Duodenal mucosa (tissue), 2 donors: ENCODE measurements at regions not wholly inside any gene's neighbourhood (a gene's known extent, or its start where the extent isn't known, plus 50 kb on each side); places are given as distances from the start of the nearest gene placed in this dataset.

ENCODE experiments used
- H3K27ac ChIP-seq: one replicate; pipeline ENCODE4 v1.7.0; 2013; ENCODE audit warnings: low read depth, low read length
- H3K27me3 ChIP-seq, 2 donors: one replicate each; pipeline ENCODE4 v1.7.0; 2013; ENCODE audit warnings: low read length in 2 of 2, control low read depth in 1 of 2; ENCODE audit not compliant: insufficient read depth in 2 of 2, control insufficient read depth in 1 of 2
- H3K36me3 ChIP-seq, 2 donors: one replicate each; pipeline ENCODE4 v1.7.0; 2013; ENCODE audit warnings: low read length in 2 of 2, control low read depth in 1 of 2; ENCODE audit not compliant: insufficient read depth in 2 of 2, control insufficient read depth in 1 of 2
- H3K4me1 ChIP-seq, 2 donors: one replicate each; pipeline ENCODE4 v1.7.0; 2013; ENCODE audit warnings: low read length in 2 of 2, control low read depth in 1 of 2; ENCODE audit not compliant: insufficient read depth in 2 of 2, control insufficient read depth in 1 of 2
- H3K4me3 ChIP-seq, 2 donors: one replicate each; pipeline ENCODE4 v1.7.0; 2013; ENCODE audit warnings: low read length in 2 of 2, low read depth in 1 of 2
- H3K9ac ChIP-seq, 2 donors: one replicate each; pipeline ENCODE4 v1.7.0; 2013; ENCODE audit warnings: low read length in 2 of 2, low read depth in 1 of 2
- H3K9me3 ChIP-seq, 2 donors: one replicate each; pipeline ENCODE4 v1.7.0; 2013; ENCODE audit warnings: low read length in 2 of 2, control low read depth in 1 of 2; ENCODE audit not compliant: control insufficient read depth in 1 of 2

DNA sequence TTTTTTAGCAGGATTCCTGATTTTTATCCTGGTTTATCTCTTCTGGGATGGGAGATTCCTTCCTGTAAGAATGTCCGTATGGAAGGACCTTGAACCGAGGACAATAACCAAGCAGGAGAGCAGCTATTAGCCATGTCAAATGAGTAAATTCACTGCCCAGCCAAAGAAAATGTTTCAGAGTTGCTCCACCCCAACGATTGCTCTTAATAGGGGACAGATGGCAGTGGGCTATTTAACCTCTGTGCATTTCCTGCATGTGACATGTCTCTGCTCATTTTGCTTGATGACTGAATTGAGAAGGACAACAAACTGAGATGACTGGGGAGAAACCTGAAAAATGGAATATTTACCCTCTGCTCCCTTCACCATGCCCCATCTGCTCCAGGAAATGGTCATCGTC, 479.9 kb upstream of the ZNF462 start:
- H3K36me3 ChIP-seq: no peaks in the 10 kb centered on the region
- H3K9ac ChIP-seq: no peak overlapping the region
- no peaks in the 10 kb centered on the region for H3K27me3 ChIP-seq
- no peaks in the 10 kb centered on the region for H3K9me3 ChIP-seq
- no peak overlapping the region for H3K27ac ChIP-seq
- no peaks in the 10 kb centered on the region for H3K4me1 ChIP-seq
- H3K4me3 ChIP-seq: no peak overlapping the region

DNA sequence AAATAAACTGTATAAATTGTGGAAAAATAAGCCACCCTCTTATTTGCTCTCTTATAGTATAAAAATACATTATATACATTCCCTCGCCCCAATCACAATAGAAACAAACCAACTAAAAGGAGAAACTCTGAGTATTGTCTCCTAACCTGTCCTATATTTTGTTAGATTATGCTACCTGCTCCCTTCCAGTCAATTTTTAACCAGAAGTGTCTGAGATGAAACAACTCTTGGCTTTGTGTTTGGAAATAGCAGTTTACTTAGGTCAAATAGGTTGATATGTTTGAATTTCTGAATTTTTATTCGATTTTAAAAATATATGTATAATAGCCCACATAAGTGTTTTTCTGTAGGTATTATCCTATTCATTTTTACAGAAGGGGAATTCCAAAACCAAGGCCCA, 475.0 kb upstream of the ZNF462 start:
- no peak overlapping the region for H3K9ac ChIP-seq
- H3K27ac ChIP-seq: no peak overlapping the region
- H3K9me3 ChIP-seq: no peaks in the 10 kb centered on the region
- H3K4me3 ChIP-seq: no peak overlapping the region
- no peaks in the 10 kb centered on the region for H3K4me1 ChIP-seq
- H3K27me3 ChIP-seq: no peaks in the 10 kb centered on the region
- no peaks in the 10 kb centered on the region for H3K36me3 ChIP-seq

DNA sequence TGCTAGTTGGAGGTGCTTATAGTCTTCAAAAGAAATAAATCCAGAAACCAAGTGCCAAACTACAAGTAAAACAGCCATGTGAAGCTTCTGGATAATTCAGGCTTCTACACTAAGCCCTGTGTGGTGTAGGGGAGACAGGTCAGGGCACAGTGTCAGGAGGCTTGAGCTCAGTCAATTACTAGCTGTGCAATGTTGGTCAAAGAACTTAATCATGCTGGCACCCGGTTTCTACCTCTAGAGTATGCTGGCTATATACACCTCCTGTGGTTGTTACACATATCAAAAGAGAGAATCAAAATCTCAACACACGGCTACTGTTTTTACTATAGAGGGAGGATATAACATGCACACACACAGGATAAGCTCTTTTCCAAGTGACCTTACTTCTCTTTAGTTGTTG, 469.7 kb upstream of the ZNF462 start:
- H3K27ac ChIP-seq: no peak overlapping the region
- no peak overlapping the region for H3K9ac ChIP-seq
- H3K4me1 ChIP-seq: no peaks in the 10 kb centered on the region
- H3K27me3 ChIP-seq: no peaks in the 10 kb centered on the region
- H3K36me3 ChIP-seq: no peaks in the 10 kb centered on the region
- H3K9me3 ChIP-seq: no peaks in the 10 kb centered on the region
- H3K4me3 ChIP-seq: no peak overlapping the region

DNA sequence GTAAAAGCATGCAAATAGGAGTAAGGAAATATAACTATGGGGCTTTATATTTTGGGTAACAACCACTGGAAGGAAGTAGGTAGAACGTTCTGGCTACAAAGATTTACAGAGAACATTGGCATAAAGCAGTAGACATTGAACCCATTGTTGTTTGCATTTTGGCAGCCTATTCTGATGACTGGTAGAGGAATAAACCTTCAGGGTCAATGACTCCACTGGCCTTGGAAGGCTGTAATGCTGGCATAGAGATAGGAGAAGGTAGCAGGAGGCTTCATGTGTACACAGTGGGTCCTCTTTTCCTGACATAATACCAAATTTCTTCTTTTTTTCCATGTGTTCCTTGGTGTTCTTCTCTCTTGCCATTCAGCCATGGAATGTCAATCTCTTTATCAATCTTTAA, 462.8 kb upstream of the ZNF462 start:
- Histone ChIP-seq H3K4me3 (no peak overlapping the region), H3K9me3 (no peaks in the 10 kb centered on the region), H3K27me3 (no peaks in the 10 kb centered on the region), H3K4me1 (no peaks in the 10 kb centered on the region), H3K9ac (no peak overlapping the region), H3K27ac (no peak overlapping the region), H3K36me3 (no peaks in the 10 kb centered on the region)

DNA sequence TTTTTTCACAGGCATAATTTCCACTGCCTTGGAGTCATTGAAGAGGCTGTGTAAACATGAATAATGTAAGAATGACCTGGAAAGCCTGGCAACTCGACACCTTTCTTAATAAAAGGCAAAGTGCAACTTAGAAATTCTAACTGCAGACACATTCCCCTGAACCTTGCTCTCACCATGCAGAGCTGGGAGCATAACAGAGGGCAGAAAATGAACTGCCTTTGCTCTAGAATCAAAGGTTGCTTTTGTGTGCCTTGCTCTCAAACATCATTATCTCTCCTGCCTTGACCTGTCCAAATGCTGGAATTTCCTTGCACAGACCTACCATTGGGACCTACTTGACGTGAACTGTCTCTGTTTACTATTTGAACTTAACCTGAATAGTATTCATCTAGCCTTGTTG, 462.0 kb upstream of the ZNF462 start:
- Histone ChIP-seq H3K36me3 (no peaks in the 10 kb centered on the region), H3K9me3 (no peaks in the 10 kb centered on the region), H3K9ac (no peak overlapping the region), H3K27me3 (no peaks in the 10 kb centered on the region), H3K4me1 (no peaks in the 10 kb centered on the region), H3K27ac (no peak overlapping the region), H3K4me3 (no peak overlapping the region)

DNA sequence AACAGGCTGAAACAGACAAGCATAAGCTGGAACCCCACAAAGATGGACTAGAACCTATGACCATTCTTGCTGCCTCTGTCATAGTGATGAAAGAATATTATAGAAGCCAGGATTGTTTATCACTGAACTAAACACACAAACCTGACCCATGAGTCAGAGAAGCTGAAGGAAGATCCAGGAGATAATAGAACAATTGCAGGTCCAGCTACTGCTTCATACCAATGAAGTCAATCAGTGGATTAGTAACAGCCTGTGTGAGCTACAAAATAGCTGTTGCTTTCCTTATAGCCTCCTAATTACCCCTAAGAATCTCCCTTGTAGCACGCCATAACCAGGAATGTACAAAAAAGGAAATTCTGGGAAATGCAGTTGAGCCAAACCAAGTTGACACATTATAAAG, 459.9 kb upstream of the ZNF462 start:
- Histone ChIP-seq H3K27ac (no peak overlapping the region), H3K4me1 (no peaks in the 10 kb centered on the region), H3K9me3 (no peaks in the 10 kb centered on the region), H3K27me3 (no peaks in the 10 kb centered on the region), H3K9ac (no peak overlapping the region), H3K4me3 (no peak overlapping the region), H3K36me3 (no peaks in the 10 kb centered on the region)

DNA sequence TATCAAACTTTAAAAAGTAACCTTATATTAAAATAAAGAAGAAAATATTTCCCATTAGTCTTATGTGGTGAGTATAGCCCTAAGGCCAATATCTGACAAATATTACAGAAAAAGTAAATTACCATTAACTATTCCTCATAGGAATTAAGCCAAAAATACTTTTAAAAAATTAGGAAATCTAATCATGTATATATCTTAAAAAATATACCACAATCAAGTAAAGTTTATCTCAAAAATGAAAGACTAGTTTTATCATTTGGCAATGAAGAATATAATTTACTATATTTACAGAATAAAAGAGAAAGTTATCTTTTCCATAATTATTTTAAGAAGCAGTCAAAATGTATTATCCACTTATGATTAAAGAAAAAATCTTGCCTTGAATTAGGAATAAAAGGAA, 458.8 kb upstream of the ZNF462 start:
- Histone ChIP-seq H3K4me1 (no peaks in the 10 kb centered on the region), H3K9me3 (no peaks in the 10 kb centered on the region), H3K27me3 (no peaks in the 10 kb centered on the region), H3K4me3 (no peak overlapping the region), H3K36me3 (no peaks in the 10 kb centered on the region), H3K9ac (no peak overlapping the region), H3K27ac (no peak overlapping the region)

DNA sequence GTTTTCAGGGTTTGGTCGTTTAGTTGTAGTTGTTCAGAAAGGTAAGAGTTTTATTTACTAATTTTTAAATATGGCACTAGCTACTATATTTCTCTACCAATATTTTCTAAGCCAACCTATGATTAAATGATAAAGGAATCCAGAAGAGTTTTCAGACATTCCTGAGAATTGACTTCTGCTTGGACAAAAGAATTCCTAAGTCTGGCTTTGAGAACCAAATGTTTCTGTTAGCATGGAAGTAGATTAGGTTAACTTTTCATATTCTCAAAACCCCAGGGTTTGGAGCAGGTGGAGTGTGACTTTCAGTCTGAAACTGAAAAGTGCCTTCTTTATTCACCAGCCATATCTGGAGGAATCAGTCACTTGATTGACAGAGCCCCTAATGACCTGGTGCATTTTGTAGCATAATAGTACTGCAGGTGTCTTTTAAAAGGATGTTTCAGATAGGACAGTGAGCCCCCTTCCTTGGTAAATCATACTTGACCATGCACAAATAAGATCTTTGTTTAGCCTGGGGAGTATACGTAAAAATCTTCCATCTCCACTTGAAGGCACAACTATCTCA, 457.0 kb upstream of the ZNF462 start:
- Histone ChIP-seq H3K27me3 (no peaks in the 10 kb centered on the region), H3K9me3 (no peaks in the 10 kb centered on the region), H3K4me3 (no peak overlapping the region), H3K4me1 (no peaks in the 10 kb centered on the region), H3K36me3 (no peaks in the 10 kb centered on the region), H3K9ac (no peak overlapping the region), H3K27ac (no peak overlapping the region)

DNA sequence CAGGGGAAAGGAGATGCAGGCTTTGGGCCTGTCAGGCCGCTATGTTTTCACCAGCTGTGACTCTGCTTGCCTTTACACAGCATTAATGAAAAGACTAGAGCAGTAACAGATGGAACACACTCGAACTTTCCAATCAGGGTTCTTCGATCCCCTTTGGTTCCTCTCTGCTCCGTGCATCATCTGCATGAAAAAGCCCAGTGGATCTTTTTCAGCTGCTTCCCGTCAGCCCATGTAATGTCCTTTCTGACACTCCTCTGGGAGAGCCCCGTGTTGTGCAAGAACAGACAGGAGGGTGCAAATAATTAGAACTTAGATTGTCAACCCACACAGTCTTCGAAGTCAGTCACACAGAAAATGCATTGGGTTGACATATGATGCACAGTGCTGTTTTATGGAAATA, 448.9 kb upstream of the ZNF462 start:
- Histone ChIP-seq H3K4me1 (no peaks in the 10 kb centered on the region), H3K9me3 (no peaks in the 10 kb centered on the region), H3K36me3 (no peaks in the 10 kb centered on the region), H3K27me3 (no peaks in the 10 kb centered on the region), H3K4me3 (no peak overlapping the region), H3K27ac (no peak overlapping the region), H3K9ac (no peak overlapping the region)

DNA sequence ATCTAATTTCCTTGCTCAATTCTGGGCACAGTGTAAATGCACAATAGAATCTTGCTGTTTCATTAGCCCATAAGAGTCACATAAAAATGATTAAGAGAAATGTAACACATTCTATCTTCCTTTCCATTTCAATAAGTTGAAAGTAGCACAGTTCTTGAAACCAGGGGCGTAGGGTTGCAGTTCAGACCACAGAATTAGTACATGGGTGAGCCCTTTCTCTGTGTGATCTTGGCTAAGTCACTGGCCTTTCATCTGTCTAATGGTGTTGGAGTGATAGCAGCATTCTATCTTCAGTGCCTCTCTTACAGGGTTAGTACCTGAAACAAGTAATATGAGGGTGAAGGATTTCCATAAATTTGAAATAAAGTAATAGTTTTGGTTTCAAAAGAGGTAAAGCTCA, 445.3 kb upstream of the ZNF462 start:
- Histone ChIP-seq H3K9ac (no peak overlapping the region), H3K36me3 (no peaks in the 10 kb centered on the region), H3K4me3 (no peak overlapping the region), H3K27me3 (no peaks in the 10 kb centered on the region), H3K4me1 (no peaks in the 10 kb centered on the region), H3K27ac (no peak overlapping the region), H3K9me3 (no peaks in the 10 kb centered on the region)

DNA sequence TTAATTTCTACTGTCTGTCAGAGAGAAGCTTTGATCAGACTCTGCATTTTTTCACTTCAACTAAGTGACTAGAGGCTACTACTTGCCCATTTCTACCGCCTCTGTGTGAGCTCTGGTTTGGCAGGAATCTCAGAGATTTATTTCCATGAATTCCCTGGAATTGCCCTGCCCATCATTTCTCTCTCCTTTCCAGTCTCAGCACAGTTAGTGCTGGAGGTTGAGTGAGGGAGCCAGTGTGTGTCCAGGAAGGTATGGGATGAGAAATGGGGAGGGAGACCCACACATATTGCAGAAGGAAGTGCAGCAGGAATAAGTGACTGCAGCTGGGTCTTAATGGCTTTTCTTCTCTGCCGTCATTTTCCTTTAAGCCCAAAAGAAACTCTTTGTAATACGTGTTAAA, 443.1 kb upstream of the ZNF462 start:
- no peak overlapping the region for H3K27ac ChIP-seq
- H3K27me3 ChIP-seq: no peaks in the 10 kb centered on the region
- no peaks in the 10 kb centered on the region for H3K36me3 ChIP-seq
- H3K9ac ChIP-seq: no peak overlapping the region
- H3K4me1 ChIP-seq: no peaks in the 10 kb centered on the region
- H3K9me3 ChIP-seq: no peaks in the 10 kb centered on the region
- no peak overlapping the region for H3K4me3 ChIP-seq
